Ovary (tissue), 7 donors: ENCODE measurements at regions not wholly inside any gene's neighbourhood (a gene's known extent, or its start where the extent isn't known, plus 50 kb on each side); places are given as distances from the start of the nearest gene placed in this dataset.

Experiments used
- DNase-seq, 5 donors: peaks; one replicate each; pipeline ENCODE4 v3.0.0-alpha.2; 2019 to 2020
- H3K27ac ChIP-seq, 2 donors: fragments of 200-600 bp; one replicate each; pipeline versions ENCODE4 v1.5.1 to v1.8.0; 2019 to 2022
- H3K27me3 ChIP-seq: fragments of 200-600 bp; one replicate; pipeline ENCODE4 v1.8.0; 2022
- H3K36me3 ChIP-seq: fragments of 200-600 bp; sonication (generic); one replicate; pipeline ENCODE4 v1.5.1; 2019
- H3K4me1 ChIP-seq: one replicate; pipeline ENCODE4 v1.8.1; 2013; ENCODE audit warnings: mild to moderate bottlenecking, moderate library complexity; ENCODE audit not compliant: insufficient read depth
- H3K4me3 ChIP-seq: fragments of 200-600 bp; sonication (generic); one replicate; pipeline ENCODE4 v1.5.1; 2017
- H3K9me3 ChIP-seq, 2 donors: fragments of 200-600 bp in 1 of 2; sonication (generic) in 1 of 2; one replicate each; pipeline versions ENCODE4 v1.5.1 to v1.8.1; 2013 to 2019; ENCODE audit warnings: mild to moderate bottlenecking in 1 of 2, moderate library complexity in 1 of 2
- EP300 ChIP-seq: sonication (generic); formaldehyde crosslinking; IDR thresholded peaks from one replicate; pipeline ENCODE4 v1.6.1; 2017; ENCODE audit warnings: antibody characterized with exemption
- POLR2A ChIP-seq: fragments of 450-650 bp; IDR thresholded peaks from one replicate; pipeline ENCODE4 v1.6.1; 2017; ENCODE audit warnings: antibody characterized with exemption, mild to moderate bottlenecking, moderate library complexity
- WGBS, 3 donors: extraction: QIAGEN DNeasy Blood & Tissue Kit in 1 of 3; methylation state at CpG; one replicate each; pipeline versions ENCODE4 v1.1.5 to v1.1.7; 2013 to 2017; 5-methylcytosine and 5-hydroxymethylcytosine counted together
- intact Hi-C, 4 donors: fragments of 100-400 bp; cut with DNase I; formaldehyde crosslinking; loops; one replicate each; pipeline versions ENCODE4 v1.11.0 to v1.15.1; 2022 to 2023
- TF ChIP-seq, protein P1 (sequence below), 3 donors: fragments of 450-650 bp in 2 of 3; fragments of 200-600 bp in 1 of 3; IDR thresholded peaks; one replicate each; pipeline versions ENCODE4 v1.5.1 to v1.8.0; 2016 to 2022; ENCODE audit warnings: antibody characterized with exemption in 3 of 3, mild to moderate bottlenecking in 1 of 3
- donor health status: DM: no; HTN: no; CAD: no; lungs with moderate emphysema.
- donor health status: DM: no; HTN: no; CAD: no.
- donor health status: Bipolar disorder and iron deficiency.
- donor health status: DM: no; HTN: no; CAD: no.
- donor health status: DM: yes; HTN: yes; CAD: no.

DNA sequence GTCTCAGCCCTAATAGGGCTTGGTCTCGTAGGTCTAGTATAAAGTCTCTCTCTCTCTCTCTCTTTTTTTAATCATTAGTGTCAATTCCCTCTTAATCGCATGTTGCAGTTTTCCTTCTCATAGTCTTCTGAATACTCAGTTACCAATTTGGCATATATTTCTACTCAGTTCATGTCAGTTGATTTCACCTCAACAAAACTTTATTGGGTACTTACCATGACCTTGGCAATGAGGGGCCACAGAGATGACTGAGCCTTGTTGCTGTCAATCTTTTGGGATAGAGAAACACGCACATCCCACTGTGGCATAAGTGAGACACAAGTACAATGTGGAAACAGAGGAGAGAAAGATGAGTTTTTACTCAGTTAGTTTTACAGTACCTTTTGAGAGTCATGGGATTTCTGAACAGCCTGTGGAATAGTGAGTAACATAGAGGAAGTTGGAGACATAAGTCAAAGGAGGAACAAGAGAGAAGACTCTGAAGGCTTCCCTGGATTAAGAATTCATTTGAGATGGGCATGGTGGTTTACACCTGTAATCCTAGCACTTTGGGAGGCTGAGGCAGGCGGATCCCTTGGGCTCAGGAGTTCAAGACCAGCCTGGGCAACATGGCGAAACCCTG lies 150.2 kb upstream of the CBLB start:
- Histone ChIP-seq H3K9me3 (no peaks in the 10 kb centered on the region), H3K4me1 (no peaks in the 10 kb centered on the region), H3K4me3 (no peak overlapping the region), H3K27me3 (no peaks in the 10 kb centered on the region), H3K27ac (no peak overlapping the region), H3K36me3 (no peaks in the 10 kb centered on the region)
- TF ChIP-seq EP300 (no peak), POLR2A (no peak)
- TF ChIP-seq, protein P1, sequence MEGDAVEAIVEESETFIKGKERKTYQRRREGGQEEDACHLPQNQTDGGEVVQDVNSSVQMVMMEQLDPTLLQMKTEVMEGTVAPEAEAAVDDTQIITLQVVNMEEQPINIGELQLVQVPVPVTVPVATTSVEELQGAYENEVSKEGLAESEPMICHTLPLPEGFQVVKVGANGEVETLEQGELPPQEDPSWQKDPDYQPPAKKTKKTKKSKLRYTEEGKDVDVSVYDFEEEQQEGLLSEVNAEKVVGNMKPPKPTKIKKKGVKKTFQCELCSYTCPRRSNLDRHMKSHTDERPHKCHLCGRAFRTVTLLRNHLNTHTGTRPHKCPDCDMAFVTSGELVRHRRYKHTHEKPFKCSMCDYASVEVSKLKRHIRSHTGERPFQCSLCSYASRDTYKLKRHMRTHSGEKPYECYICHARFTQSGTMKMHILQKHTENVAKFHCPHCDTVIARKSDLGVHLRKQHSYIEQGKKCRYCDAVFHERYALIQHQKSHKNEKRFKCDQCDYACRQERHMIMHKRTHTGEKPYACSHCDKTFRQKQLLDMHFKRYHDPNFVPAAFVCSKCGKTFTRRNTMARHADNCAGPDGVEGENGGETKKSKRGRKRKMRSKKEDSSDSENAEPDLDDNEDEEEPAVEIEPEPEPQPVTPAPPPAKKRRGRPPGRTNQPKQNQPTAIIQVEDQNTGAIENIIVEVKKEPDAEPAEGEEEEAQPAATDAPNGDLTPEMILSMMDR (IDR thresholded peaks at IDR 0.05): no peak
- intact Hi-C loops: no loop called here
- WGBS, 3 donors: 97 to 99% (median 98%) methylated on average over 5 of the region's 5 CpGs
- DNase-seq: no peak

- H3K9me3 ChIP-seq: no peaks in the 10 kb centered on the region
- no peaks in the 10 kb centered on the region for H3K4me1 ChIP-seq
- 92 to 96% (median 94%) methylated on average over 5 of the region's 5 CpGs for WGBS, 3 donors
- intact Hi-C loops: no loop called here
- TF ChIP-seq, protein P1 (IDR thresholded peaks at IDR 0.05): no peak
- TF ChIP-seq EP300: no peak
- TF ChIP-seq POLR2A: no peak
- H3K36me3 ChIP-seq: no peaks in the 10 kb centered on the region
- no peak overlapping the region for H3K4me3 ChIP-seq
- no peak for DNase-seq
- H3K27me3 ChIP-seq: no peaks in the 10 kb centered on the region
- no peak overlapping the region for H3K27ac ChIP-seq
These were observed 154.1 kb upstream of the CBLB start for GRCh38 chr3:106022913-106023312.

GRCh38 chr3:106025151-106025722 lies 156.4 kb upstream of the CBLB start:
- Histone ChIP-seq H3K4me1 (no peaks in the 10 kb centered on the region), H3K9me3 (no peaks in the 10 kb centered on the region), H3K4me3 (no peak overlapping the region), H3K27ac (no peak overlapping the region), H3K27me3 (no peaks in the 10 kb centered on the region), H3K36me3 (no peaks in the 10 kb centered on the region)
- no peak for DNase-seq
- TF ChIP-seq EP300 (no peak), POLR2A (no peak)
- TF ChIP-seq, protein P1 (IDR thresholded peaks at IDR 0.05): no peak
- WGBS, 3 donors: 82 to 86% (median 84%) methylated on average over 4 of the region's 4 CpGs
- intact Hi-C loops: no loop called here

DNA sequence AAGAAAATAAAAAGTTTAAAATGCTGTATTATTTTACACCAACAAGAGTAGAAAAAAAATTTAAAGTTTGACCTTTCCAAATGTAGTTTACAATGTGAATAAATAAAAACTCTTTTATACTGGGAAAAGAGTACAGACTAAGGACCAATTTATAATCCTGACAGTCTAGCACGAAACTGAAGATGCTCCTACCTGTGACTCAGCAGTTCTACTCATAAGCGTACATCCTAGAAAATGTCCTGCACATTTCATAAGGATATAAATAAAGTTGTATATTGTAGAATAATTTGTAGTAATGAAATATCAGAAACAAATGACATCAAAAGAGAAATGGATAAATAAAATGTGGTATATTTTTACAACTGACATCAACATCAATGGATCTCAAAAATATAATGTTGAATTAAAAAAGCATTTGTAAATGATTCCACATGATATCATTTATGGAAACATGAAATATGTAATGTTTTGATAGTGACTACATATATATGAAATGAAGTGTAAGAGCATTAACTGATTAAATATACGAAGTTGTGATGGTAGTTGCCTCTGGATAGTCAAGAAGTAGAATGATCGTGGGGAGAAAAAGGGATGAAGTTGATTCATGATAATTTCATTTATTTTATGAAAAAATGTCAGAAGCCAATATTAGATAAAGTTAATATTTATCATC lies 161.3 kb upstream of the CBLB start:
- no peaks in the 10 kb centered on the region for H3K4me1 ChIP-seq

DNA sequence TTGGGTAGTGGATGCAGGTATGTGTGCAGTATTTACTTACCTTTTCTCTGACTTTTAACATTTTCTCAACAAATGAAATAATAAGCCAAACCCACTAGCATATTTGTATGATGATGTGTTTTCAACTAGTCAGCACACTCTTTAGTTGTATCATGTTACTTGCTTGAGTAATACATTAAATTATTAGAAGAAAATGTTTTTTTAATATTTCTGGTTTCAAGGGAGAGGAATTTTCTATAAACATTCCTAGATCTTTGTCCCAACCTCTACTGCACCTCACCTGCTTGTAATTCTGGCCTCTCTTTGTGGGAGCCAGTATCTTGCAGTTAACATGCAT lies 161.8 kb upstream of the CBLB start:
- no peaks in the 10 kb centered on the region for H3K4me1 ChIP-seq
- no peak overlapping the region for H3K27ac ChIP-seq
- H3K27me3 ChIP-seq: no peaks in the 10 kb centered on the region
- intact Hi-C loops: no loop called here
- no peaks in the 10 kb centered on the region for H3K9me3 ChIP-seq
- H3K4me3 ChIP-seq: no peak overlapping the region
- no peaks in the 10 kb centered on the region for H3K36me3 ChIP-seq
- no peak for DNase-seq
- TF ChIP-seq, protein P1 (IDR thresholded peaks at IDR 0.05): no peak
- TF ChIP-seq POLR2A: no peak
- no peak for TF ChIP-seq EP300

More for the DNA sequence above, 161.3 kb upstream of the CBLB start:
- no peak overlapping the region for H3K27ac ChIP-seq
- no peak for TF ChIP-seq POLR2A
- no peak for TF ChIP-seq EP300
- intact Hi-C loops: no loop called here
- H3K36me3 ChIP-seq: no peaks in the 10 kb centered on the region
- no peaks in the 10 kb centered on the region for H3K27me3 ChIP-seq
- no peak overlapping the region for H3K4me3 ChIP-seq
- WGBS, 3 donors: 82 to 94% (median 93%) methylated on average over 4 of the region's 4 CpGs
- DNase-seq: no peak
- H3K9me3 ChIP-seq: no peaks in the 10 kb centered on the region
